NT2/D1 (cell line): ENCODE measurements at regions not wholly inside any gene's neighbourhood (a gene's known extent, or its start where the extent isn't known, plus 50 kb on each side); places are given as distances from the start of the nearest gene placed in this dataset.

Experiments used
- SUZ12 ChIP-seq: IDR thresholded peaks from 2 replicates; pipeline ENCODE4 v1.6.1; 2011; ENCODE audit not compliant: insufficient read length, insufficient read depth; ENCODE audit errors: extremely low read depth
- YY1 ChIP-seq: IDR thresholded peaks from 2 replicates; pipeline ENCODE4 v1.6.1; 2011; ENCODE audit not compliant: insufficient read length, insufficient read depth
- ZNF274 ChIP-seq: IDR thresholded peaks from 2 replicates; pipeline ENCODE4 v1.6.1; 2011; ENCODE audit warnings: mild to moderate bottlenecking, low read depth, low read length

DNA sequence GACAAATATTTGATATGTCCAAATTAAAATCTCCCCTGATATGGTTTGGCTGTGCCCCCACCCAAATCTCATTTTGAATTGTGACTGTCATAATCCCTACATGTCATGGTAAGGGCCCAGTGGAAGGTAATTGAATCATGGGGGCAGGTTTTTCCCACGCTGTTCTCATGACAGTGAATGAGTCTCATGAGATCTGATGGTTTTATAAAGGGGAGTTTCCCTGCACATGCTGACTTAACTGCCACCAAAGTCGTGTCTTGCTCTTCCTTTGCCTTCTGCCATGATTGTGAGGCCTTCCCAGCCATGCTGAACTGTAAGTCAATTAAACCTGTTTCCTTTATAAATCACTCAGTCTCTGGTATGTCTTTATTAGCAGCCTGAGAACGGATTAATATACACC, 207.0 kb downstream of the BARHL2 start:
- TF ChIP-seq YY1 = no peak
- no peak for TF ChIP-seq ZNF274
- no peak for TF ChIP-seq SUZ12
